GM18907 (cell line): ENCODE measurements at regions not wholly inside any gene's neighbourhood (a gene's known extent, or its start where the extent isn't known, plus 50 kb on each side); places are given as distances from the start of the nearest gene placed in this dataset.

Experiments used
- ATAC-seq: cut with Tn5 transposase; IDR thresholded peaks from one replicate; pipeline ENCODE4 v1.9.1; 2021; ENCODE audit warnings: mild to moderate bottlenecking, moderate library complexity; ENCODE audit not compliant: unreplicated experiment

- ATAC-seq, result no peak
These were observed 98.3 kb upstream of the ABI3BP start for GRCh38 chr3:101091489-101091888.

GRCh38 chr3:101085752-101086151 lies 92.5 kb upstream of the ABI3BP start:
- ATAC-seq, result no peak

- ATAC-seq, result no peak
These were observed 91.2 kb upstream of the ABI3BP start for GRCh38 chr3:101084404-101084803.

- ATAC-seq, result no peak
These were observed 88.8 kb upstream of the ABI3BP start for GRCh38 chr3:101081999-101082398.

GRCh38 chr3:101081446-101081845 lies 88.2 kb upstream of the ABI3BP start:
- ATAC-seq, result no peak

DNA sequence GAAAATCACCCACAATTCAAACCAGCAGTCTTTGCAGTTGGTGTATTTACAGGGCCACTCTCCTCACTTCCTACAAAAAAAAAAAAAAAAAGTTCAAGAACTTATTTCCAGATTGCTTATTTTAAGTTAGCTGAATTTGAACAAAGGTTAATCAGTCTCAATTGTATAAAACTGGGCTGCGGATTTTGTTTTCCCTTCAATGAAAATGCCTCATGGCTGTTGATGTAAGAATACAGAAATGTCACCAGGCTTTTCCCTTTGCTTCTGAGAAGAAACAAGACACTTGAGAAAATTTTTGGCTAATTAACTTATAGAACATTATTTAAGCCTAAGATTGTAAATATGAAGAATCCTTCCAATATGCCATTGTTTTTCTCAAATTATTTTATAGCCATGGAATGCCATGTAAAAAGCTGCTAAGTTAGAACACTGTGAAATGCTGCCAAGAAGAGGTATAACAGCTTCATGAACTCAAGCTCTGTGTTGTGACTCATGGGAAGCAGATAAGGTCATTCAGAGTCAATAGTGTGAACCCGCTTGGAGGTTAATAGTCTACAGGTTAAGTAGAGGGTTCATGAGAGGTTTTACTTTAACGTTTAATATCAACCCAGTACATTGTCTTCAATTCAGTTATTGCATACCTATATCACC lies 84.3 kb upstream of the ABI3BP start:
- ATAC-seq, result no peak

DNA sequence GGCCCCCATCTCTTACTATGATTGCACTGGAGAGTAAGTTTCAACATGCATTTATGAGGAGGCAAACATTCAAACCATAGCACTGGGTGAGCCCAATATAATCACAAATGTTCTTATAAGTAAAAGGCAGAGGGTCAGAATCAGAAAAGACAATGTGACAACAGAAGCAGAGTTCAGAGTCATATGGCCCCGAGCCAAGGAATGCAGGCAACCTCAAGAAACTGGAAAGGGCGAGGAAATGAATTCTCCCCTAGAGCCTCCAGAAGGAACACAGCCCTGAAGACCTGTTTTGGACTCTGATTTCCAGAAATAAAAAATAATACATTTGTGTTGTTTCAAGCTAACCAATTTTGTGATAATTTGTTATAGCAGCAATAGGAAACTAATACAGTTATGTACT lies 81.3 kb upstream of the ABI3BP start:
- no peak for ATAC-seq

GRCh38 chr3:101072300-101072699 lies 79.1 kb upstream of the ABI3BP start:
- ATAC-seq, result no peak

DNA sequence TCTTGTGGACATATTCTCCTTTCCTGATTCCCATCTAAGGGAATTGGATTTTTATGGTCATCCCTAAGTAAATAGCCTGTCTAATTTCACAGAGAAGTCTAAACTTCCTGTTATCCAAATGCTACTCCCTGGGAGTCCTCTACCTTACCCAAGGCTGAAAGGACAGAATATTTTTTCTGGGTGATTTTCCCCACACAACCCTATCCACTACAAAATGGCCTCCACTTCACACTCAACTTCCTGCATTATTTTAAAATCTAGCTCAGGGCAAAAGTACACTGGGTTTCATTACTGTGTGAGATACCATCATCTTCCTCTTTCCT lies 77.5 kb upstream of the ABI3BP start:
- no peak for ATAC-seq

- peak; percentile 68 for ATAC-seq
These were observed 76.9 kb upstream of the ABI3BP start for GRCh38 chr3:101069901-101070798.

DNA sequence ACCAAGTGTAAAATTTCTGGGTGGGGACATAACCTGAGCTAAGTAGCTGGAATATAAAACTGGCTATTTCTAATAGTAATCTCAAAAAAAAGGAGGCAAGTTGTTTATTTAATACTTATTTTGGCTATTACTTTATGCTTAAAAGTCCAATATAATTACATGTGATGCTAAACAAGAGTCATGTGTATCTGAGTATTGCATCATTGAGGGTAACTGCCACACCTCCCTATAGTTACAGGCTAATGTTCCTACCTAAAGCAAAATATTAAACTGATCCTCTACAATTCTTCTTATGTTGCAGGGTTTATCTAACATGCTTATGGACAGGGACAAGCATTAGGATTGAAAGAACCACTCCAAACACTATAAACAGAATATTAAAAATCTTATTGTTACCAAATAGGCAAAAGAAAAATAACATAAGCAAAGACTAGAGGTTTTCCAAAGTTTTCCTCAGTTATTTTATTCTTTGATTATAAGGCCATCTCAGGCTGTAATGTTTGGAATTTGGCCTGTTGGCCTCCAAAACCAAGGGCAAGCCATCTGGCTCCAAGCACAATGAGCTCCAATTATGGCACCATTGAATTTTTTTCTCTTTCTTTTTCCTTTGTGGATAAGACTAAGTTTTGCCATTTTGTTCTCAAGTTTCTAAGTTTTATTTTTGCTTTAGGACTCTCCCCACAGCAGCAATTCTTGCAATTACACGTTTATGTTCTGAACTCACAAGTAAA lies 75.8 kb upstream of the ABI3BP start:
- no peak for ATAC-seq

- ATAC-seq, result no peak
These were observed 73.5 kb upstream of the ABI3BP start for GRCh38 chr3:101066711-101067129.

GRCh38 chr3:101065962-101066361 lies 72.7 kb upstream of the ABI3BP start:
- ATAC-seq, result no peak

- no peak for ATAC-seq
These were observed 70.2 kb upstream of the ABI3BP start for GRCh38 chr3:101063401-101063800.

- no peak for ATAC-seq
These were observed 68.1 kb upstream of the ABI3BP start for GRCh38 chr3:101061312-101061711.

DNA sequence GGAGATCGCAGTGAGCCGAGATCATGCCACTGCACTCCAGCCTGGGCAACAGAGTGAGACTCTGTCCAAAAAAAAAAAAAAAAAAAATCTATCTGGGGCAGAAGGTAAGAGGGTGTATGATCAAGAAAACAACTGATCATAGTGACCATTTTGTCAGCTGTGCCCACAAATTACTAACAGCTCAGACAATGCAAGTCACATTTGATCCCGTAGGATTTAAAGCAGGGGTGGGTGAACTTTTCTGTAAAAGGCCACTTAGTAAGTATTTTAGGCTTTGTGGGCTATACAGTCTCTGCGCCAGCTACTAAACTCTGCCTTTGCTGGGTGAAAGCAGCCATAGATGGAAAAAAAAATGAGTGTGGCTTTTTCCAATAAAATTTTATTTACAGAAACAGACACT lies 57.6 kb upstream of the ABI3BP start:
- no peak for ATAC-seq

GRCh38 chr3:101050046-101050445 lies 56.8 kb upstream of the ABI3BP start:
- no peak for ATAC-seq

GRCh38 chr3:101049532-101049931 lies 56.3 kb upstream of the ABI3BP start:
- no peak for ATAC-seq

GRCh38 chr3:101043687-101044078 lies 50.5 kb upstream of the ABI3BP start:
- ATAC-seq, result no peak

DNA sequence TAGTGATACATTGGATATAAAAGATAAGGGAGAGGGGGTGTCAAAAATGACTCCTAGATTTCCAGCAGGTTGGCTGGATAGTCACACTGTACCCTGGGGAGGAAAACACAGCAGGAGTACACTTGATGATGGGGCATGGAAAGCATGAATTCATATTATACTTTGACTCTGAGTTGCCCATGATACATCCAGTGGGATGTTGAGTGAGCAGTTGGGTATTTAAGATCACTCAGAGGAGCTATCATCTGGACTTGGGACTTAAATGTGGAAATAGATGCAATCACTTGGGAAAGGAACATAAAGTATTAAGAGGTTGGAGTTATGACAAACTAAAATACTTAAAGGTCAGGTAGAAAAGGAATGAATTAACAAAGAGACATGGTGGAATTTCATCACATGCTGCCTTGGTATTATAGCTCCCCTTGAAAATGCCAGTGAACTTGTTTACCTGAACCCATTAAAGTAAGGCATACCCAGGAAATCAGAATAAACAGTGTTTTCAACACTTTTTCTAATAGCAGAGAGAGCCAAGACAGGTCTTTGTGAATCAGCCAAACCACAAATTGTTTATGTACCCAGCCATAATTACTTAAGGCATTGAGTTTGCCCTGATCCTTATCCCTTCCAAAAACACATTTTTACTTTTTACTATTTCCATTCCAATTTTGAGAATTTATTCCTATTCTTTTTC lies 49.9 kb upstream of the ABI3BP start:
- no peak for ATAC-seq
